GM12892 (cell line): ENCODE measurements at regions not wholly inside any gene's neighbourhood (a gene's known extent, or its start where the extent isn't known, plus 50 kb on each side); places are given as distances from the start of the nearest gene placed in this dataset.

Experiments used
- DNase-seq: peaks from one replicate; pipeline ENCODE4 v3.0.0; 2011; ENCODE audit not compliant: insufficient read length
- FAIRE-seq: peaks from 2 replicates; lab custom pipeline; 2011; peaks lifted over from hg19 to GRCh38; lab: Jason Lieb, UNC
- POLR2A ChIP-seq: IDR thresholded peaks from 2 replicates; pipeline ENCODE4 v1.6.1; 2011; ENCODE audit warnings: low read depth, low read length, control low read depth
- POLR2AphosphoS5 ChIP-seq: IDR thresholded peaks from 2 replicates; pipeline ENCODE4 v1.6.1; 2011; ENCODE audit warnings: low read depth, low read length, control low read depth
- TAF1 ChIP-seq: IDR thresholded peaks from 2 replicates; pipeline ENCODE4 v1.6.1; 2011; ENCODE audit warnings: low read depth, mild to moderate bottlenecking, control low read depth, low read length, borderline replicate concordance

DNA sequence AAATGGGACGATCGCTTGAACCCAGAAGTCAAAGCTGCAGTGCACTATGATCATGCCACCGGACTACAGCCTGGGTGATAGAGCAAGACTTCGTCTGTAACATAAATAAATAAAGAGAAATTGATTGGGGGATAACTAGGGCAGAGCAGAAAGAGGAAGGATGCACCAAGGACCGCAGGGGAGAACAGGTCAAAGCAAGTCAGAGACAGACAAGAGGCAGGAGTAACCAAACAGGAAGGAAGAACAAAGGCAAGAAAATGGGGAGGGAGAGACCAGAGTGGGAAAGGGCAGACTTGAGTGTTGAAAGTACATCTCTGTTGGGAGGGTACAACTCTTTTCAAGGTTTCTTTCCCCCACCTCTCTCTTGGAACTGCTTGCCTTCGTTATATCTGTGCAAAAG is 50.8 kb upstream of the ELK3 start:
- no peak for FAIRE-seq
- DNase-seq: no peak
- no peak for TF ChIP-seq POLR2AphosphoS5
- TF ChIP-seq POLR2A: no peak
- TF ChIP-seq TAF1: no peak

DNA sequence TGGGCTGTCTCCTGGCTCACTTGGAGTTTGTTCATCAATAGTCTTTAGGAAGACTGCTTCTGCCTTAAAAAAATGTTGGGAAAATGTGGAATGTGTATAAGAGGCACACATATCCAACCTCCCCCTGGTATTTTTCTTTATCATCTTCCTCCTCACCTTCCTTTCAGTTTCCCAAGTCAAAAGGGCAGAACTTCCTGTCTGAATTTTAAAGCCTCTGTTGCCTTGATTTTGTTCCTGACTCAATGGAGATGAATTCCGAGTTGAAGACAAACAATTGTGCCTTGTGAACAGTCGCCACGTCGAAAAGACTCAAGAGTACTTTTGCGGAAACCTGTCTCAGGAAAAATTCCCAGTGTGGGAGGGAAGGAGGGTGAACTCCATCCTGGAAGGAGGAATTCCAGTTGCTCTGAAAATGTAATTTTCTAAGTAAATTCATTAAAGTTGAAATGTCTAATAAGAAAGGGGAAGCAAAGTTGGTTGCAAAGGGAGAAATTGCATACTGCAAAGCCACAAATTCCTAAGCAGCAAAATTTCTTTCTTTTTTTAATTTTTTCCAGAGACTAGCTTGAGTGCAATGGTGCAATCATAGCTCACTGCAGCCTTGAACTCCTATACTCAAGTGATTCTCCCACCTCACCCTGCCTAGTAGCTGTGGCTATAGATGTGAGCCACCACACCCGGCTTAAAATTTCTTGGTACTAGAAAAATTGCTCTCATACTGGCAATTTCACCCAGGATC is 50.2 kb upstream of the ELK3 start:
- no peak for FAIRE-seq
- no peak for DNase-seq
- no peak for TF ChIP-seq POLR2A
- TF ChIP-seq TAF1: no peak
- TF ChIP-seq POLR2AphosphoS5: no peak
